ENCODE measurements at regions not wholly inside any gene's neighbourhood (a gene's known extent, or its start where the extent isn't known, plus 50 kb on each side); places are given as distances from the start of the nearest gene placed in this dataset.

DNA sequence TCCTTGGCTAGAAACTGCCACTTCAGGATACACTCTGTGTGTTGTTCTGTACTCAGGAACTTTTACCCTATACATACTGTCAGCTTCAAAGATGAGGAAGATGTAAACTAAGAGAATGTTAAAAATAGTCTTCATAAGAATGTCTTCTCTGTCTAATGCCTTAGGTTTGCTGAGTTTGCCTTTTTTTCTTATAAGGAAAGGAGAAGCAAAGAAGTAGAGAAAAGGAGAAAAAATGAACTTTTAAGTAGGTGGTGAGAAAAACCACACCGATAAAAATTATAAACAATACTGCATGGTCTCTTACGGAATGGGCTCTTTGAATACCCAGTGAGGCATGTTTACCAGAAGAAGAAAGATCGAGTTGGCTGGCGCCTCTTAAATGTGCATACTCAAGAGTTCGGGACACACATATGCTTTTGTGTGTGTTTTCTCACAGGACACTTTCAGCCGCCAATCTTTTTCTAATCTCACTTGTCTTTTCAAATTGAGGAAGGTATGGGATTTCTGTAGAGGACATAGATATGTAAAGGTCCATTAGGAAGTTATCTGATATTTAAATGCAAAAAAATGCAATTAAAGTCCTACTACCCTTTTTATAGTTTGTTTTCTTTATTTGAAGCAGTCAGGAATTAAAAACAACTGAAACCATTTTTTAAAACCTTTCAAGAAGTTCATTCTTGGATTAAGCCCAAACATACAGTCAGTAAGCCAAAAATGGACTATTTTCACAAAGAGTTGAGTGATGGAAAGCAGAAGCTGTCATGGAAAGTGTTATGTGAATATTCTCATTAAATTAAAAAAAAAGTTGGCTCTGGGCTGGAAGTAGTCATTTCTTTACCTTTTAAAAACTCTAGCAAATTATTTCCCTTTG lies 100.6 kb upstream of the MDFIC start:
- Histone ChIP-seq H3K36me3 (ENCODE audit: insufficient read depth, insufficient read length, low read length) (no peaks in the 10 kb centered on the region), H3K27me3 (ENCODE audit: insufficient read depth, insufficient read length) (no peaks in the 10 kb centered on the region), H3K9ac (ENCODE audit: insufficient read length, low read depth) (no peak overlapping the region), H3K4me3 (ENCODE audit: insufficient read length, low read depth) (no peak overlapping the region), H3K9me3 (ENCODE audit: insufficient read depth, low read length) (no peaks in the 10 kb centered on the region), H3K4me1 (ENCODE audit: insufficient read depth, insufficient read length) (no peaks in the 10 kb centered on the region)
- DNase-seq (ENCODE audit: low read depth, low spot score), result no peak
- TF ChIP-seq ZNF274 (IDR thresholded peaks at IDR 0.05; ENCODE audit: low read depth, low read length), result no peak
- no peak for TF ChIP-seq SUZ12 (IDR thresholded peaks at IDR 0.05; ENCODE audit: extremely low read depth, insufficient read depth, insufficient read length)
- TF ChIP-seq YY1 (IDR thresholded peaks at IDR 0.05; ENCODE audit: insufficient read depth, insufficient read length), result no peak

DNA sequence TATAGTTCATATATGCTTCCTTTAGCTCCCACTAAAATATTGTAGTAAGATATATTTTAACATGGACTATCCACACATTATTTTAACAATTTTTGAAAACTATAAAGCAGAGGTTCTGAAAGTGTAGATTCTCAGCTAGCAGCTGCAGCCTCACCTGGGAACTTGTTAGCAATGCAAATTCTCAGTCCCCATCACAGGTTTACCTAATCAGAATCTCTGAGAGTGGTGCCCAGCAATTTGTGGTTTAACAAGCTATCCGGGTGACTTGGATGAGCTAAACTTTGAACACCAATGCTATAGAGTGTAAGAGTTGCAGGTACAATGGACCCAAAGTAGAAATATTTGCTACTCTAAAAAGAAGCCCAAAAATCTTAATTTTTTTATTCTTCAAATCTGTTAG lies 99.8 kb upstream of the MDFIC start:
- Histone ChIP-seq H3K4me1 (ENCODE audit: insufficient read depth, insufficient read length) (no peaks in the 10 kb centered on the region), H3K4me3 (ENCODE audit: insufficient read length, low read depth) (no peak overlapping the region), H3K9me3 (ENCODE audit: insufficient read depth, low read length) (peaks cover 1% of the 10 kb centered on the region; the same call in 1 of the 2 replicates), H3K36me3 (ENCODE audit: insufficient read depth, insufficient read length, low read length) (no peaks in the 10 kb centered on the region), H3K27me3 (ENCODE audit: insufficient read depth, insufficient read length) (no peaks in the 10 kb centered on the region), H3K9ac (ENCODE audit: insufficient read length, low read depth) (no peak overlapping the region)
- TF ChIP-seq SUZ12 (IDR thresholded peaks at IDR 0.05; ENCODE audit: extremely low read depth, insufficient read depth, insufficient read length), result no peak
- no peak for TF ChIP-seq YY1 (IDR thresholded peaks at IDR 0.05; ENCODE audit: insufficient read depth, insufficient read length)
- no peak for TF ChIP-seq ZNF274 (IDR thresholded peaks at IDR 0.05; ENCODE audit: low read depth, low read length)
- DNase-seq (ENCODE audit: low read depth, low spot score), result no peak

DNA sequence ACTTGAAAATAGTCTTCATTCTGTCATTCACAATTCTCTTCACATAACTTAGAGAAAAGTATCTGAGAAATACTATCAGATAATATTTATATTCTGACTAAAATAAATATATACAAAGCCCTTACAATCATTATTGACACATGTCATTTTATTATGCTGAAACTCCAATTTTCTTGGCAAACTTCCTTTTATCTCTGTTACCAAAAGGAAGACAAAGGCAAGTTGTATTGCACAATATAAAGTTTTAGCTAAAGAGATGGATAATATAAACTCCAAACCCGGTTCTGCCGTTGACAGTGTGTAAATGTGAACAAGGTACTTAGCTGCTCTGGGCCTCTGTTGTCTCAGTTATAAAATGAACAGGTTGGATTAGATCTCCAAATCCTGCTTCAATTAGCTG lies 99.0 kb upstream of the MDFIC start:
- Histone ChIP-seq H3K9ac (ENCODE audit: insufficient read length, low read depth) (no peak overlapping the region), H3K36me3 (ENCODE audit: insufficient read depth, insufficient read length, low read length) (no peaks in the 10 kb centered on the region), H3K4me1 (ENCODE audit: insufficient read depth, insufficient read length) (no peaks in the 10 kb centered on the region), H3K4me3 (ENCODE audit: insufficient read length, low read depth) (no peak overlapping the region), H3K27me3 (ENCODE audit: insufficient read depth, insufficient read length) (no peaks in the 10 kb centered on the region), H3K9me3 (ENCODE audit: insufficient read depth, low read length) (peaks cover 5% of the 10 kb centered on the region; the same call in 1 of the 2 replicates)
- TF ChIP-seq ZNF274 (IDR thresholded peaks at IDR 0.05; ENCODE audit: low read depth, low read length) (no peak), YY1 (IDR thresholded peaks at IDR 0.05; ENCODE audit: insufficient read depth, insufficient read length) (no peak), SUZ12 (IDR thresholded peaks at IDR 0.05; ENCODE audit: extremely low read depth, insufficient read depth, insufficient read length) (no peak)
- no peak for DNase-seq (ENCODE audit: low read depth, low spot score)

DNA sequence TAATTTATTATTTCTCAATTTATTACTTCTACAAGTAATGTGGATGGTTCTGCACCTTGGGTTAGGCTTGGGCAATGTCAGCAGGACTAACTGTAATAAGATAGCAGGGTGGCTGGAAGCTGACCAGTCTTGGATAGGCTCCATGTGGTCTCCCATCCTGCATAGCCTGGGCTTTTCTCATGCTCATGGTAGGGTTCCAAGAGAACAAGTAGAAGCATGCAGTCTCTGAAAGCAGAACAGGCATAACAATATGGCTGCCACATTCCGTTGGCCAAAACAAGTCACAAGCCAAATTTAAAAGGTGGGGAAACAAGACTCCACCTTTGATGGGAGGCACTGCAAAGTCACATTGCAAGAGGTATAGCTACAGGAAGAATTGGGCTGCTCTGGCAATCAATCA lies 98.6 kb upstream of the MDFIC start:
- DNase-seq (ENCODE audit: low read depth, low spot score), result peak; percentile 59
- H3K36me3 ChIP-seq (ENCODE audit: insufficient read depth, insufficient read length, low read length), result no peaks in the 10 kb centered on the region
- H3K4me1 ChIP-seq (ENCODE audit: insufficient read depth, insufficient read length), result no peaks in the 10 kb centered on the region
- no peaks in the 10 kb centered on the region for H3K27me3 ChIP-seq (ENCODE audit: insufficient read depth, insufficient read length)
- no peak overlapping the region for H3K9ac ChIP-seq (ENCODE audit: insufficient read length, low read depth)
- TF ChIP-seq SUZ12 (IDR thresholded peaks at IDR 0.05; ENCODE audit: extremely low read depth, insufficient read depth, insufficient read length) (no peak), ZNF274 (IDR thresholded peaks at IDR 0.05; ENCODE audit: low read depth, low read length) (no peak), YY1 (IDR thresholded peaks at IDR 0.05; ENCODE audit: insufficient read depth, insufficient read length) (no peak)
- peaks cover 5% of the 10 kb centered on the region; the same call in 1 of the 2 replicates for H3K9me3 ChIP-seq (ENCODE audit: insufficient read depth, low read length)
- H3K4me3 ChIP-seq (ENCODE audit: insufficient read length, low read depth), result no peak overlapping the region

- H3K4me1 ChIP-seq (ENCODE audit: insufficient read depth, insufficient read length), result no peaks in the 10 kb centered on the region
- no peaks in the 10 kb centered on the region for H3K27me3 ChIP-seq (ENCODE audit: insufficient read depth, insufficient read length)
- no peaks in the 10 kb centered on the region for H3K36me3 ChIP-seq (ENCODE audit: insufficient read depth, insufficient read length, low read length)
- H3K4me3 ChIP-seq (ENCODE audit: insufficient read length, low read depth), result no peak overlapping the region
- no peak for TF ChIP-seq SUZ12 (IDR thresholded peaks at IDR 0.05; ENCODE audit: extremely low read depth, insufficient read depth, insufficient read length)
- no peak for TF ChIP-seq YY1 (IDR thresholded peaks at IDR 0.05; ENCODE audit: insufficient read depth, insufficient read length)
- no peak for TF ChIP-seq ZNF274 (IDR thresholded peaks at IDR 0.05; ENCODE audit: low read depth, low read length)
- no peak overlapping the region for H3K9ac ChIP-seq (ENCODE audit: insufficient read length, low read depth)
- DNase-seq (ENCODE audit: low read depth, low spot score), result peak; percentile 63
- peaks cover 5% of the 10 kb centered on the region; the same call in 1 of the 2 replicates for H3K9me3 ChIP-seq (ENCODE audit: insufficient read depth, low read length)
Measured at GRCh38 chr7:114825423-114825951, 96.4 kb upstream of the MDFIC start.

- no peak for DNase-seq (ENCODE audit: low read depth, low spot score)
- no peaks in the 10 kb centered on the region for H3K4me1 ChIP-seq (ENCODE audit: insufficient read depth, insufficient read length)
- no peak overlapping the region for H3K9ac ChIP-seq (ENCODE audit: insufficient read length, low read depth)
Measured at GRCh38 chr7:114830952-114831351, 90.9 kb upstream of the MDFIC start.

DNA sequence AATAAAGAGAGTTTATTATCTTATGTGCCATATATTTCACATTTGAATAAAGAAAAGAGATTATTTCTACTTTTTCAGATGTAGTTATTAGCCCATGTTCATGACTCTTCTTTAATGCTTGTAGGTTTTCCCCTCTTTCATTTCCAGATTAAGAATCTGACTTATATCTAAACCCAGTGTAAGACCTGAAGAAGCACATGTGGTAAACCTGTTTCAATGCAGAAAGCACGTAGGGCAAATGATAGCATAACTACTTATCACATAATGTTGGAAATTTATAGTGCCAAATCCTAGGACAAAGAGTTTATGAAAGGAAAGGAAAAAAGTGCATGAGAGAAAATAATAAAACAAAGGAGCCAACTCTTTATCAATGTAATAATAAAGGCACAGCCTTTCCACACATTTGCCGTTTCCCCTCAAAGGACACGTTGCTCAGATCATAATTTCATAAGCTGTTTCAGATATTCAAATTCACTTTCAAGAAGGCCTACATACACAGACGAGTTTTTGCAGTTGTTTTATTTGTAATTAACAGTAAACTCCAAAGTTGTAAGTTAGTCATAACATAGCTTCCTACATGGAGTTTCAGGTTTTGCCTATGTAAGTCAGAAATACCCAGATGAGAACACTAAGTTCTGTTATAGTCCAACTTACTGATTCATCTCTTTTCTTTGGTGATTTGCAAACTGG lies 88.8 kb upstream of the MDFIC start:
- Histone ChIP-seq H3K36me3 (ENCODE audit: insufficient read depth, insufficient read length, low read length) (no peaks in the 10 kb centered on the region), H3K9ac (ENCODE audit: insufficient read length, low read depth) (no peak overlapping the region), H3K4me3 (ENCODE audit: insufficient read length, low read depth) (no peak overlapping the region), H3K27me3 (ENCODE audit: insufficient read depth, insufficient read length) (no peaks in the 10 kb centered on the region), H3K4me1 (ENCODE audit: insufficient read depth, insufficient read length) (no peaks in the 10 kb centered on the region), H3K9me3 (ENCODE audit: insufficient read depth, low read length) (no peaks in the 10 kb centered on the region)
- no peak for DNase-seq (ENCODE audit: low read depth, low spot score)
- no peak for TF ChIP-seq ZNF274 (IDR thresholded peaks at IDR 0.05; ENCODE audit: low read depth, low read length)
- TF ChIP-seq YY1 (IDR thresholded peaks at IDR 0.05; ENCODE audit: insufficient read depth, insufficient read length), result no peak
- no peak for TF ChIP-seq SUZ12 (IDR thresholded peaks at IDR 0.05; ENCODE audit: extremely low read depth, insufficient read depth, insufficient read length)

More at GRCh38 chr7:114830952-114831351, 90.9 kb upstream of the MDFIC start:
- H3K27me3 ChIP-seq (ENCODE audit: insufficient read depth, insufficient read length), result no peaks in the 10 kb centered on the region
- peaks cover 5% of the 10 kb centered on the region; the same call in 1 of the 2 replicates for H3K9me3 ChIP-seq (ENCODE audit: insufficient read depth, low read length)
- TF ChIP-seq ZNF274 (IDR thresholded peaks at IDR 0.05; ENCODE audit: low read depth, low read length) (no peak), SUZ12 (IDR thresholded peaks at IDR 0.05; ENCODE audit: extremely low read depth, insufficient read depth, insufficient read length) (no peak), YY1 (IDR thresholded peaks at IDR 0.05; ENCODE audit: insufficient read depth, insufficient read length) (no peak)
- no peak overlapping the region for H3K4me3 ChIP-seq (ENCODE audit: insufficient read length, low read depth)
- H3K36me3 ChIP-seq (ENCODE audit: insufficient read depth, insufficient read length, low read length), result no peaks in the 10 kb centered on the region

Measured in NT2/D1 (cell line).